ENCODE measurements at regions not wholly inside any gene's neighbourhood (a gene's known extent, or its start where the extent isn't known, plus 50 kb on each side); places are given as distances from the start of the nearest gene placed in this dataset.

DNA sequence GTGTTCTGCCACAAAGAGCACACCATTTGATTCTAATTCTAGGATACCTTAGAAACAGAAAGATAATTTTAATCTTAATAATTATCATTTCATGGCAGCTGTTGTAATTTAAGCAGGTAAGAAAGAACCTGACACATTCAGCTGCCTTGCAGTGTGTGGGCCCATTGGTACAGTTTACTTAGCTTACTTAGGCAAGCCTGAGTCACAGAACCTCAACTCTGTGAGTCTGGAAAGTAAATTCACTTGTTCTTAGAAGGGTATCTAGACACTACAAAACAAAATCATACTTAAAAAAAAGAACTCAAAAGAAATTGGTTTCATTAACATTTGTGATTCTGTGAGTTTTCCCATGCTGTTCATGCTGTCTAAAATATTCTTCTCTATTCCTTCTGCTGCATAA, 956.3 kb upstream of the SLC39A10 start:
- TF ChIP-seq, protein P1, sequence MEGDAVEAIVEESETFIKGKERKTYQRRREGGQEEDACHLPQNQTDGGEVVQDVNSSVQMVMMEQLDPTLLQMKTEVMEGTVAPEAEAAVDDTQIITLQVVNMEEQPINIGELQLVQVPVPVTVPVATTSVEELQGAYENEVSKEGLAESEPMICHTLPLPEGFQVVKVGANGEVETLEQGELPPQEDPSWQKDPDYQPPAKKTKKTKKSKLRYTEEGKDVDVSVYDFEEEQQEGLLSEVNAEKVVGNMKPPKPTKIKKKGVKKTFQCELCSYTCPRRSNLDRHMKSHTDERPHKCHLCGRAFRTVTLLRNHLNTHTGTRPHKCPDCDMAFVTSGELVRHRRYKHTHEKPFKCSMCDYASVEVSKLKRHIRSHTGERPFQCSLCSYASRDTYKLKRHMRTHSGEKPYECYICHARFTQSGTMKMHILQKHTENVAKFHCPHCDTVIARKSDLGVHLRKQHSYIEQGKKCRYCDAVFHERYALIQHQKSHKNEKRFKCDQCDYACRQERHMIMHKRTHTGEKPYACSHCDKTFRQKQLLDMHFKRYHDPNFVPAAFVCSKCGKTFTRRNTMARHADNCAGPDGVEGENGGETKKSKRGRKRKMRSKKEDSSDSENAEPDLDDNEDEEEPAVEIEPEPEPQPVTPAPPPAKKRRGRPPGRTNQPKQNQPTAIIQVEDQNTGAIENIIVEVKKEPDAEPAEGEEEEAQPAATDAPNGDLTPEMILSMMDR (conservative IDR thresholded peaks at IDR 0.05; ENCODE audit: low read depth, low read length), result no peak
- TF ChIP-seq EZH2 (IDR thresholded peaks at IDR 0.05; ENCODE audit: borderline replicate concordance, low read depth, low read length, poor library complexity, severe bottlenecking), result no peak
